K562 (cell line): ENCODE measurements at regions not wholly inside any gene's neighbourhood (a gene's known extent, or its start where the extent isn't known, plus 50 kb on each side); places are given as distances from the start of the nearest gene placed in this dataset.

Experiments
- ATAC-seq: fragments of 200-7000 bp; cut with Tn5 transposase; 3 replicates; pipeline ENCODE4 v1.9.1; 2020; ENCODE audit warnings: moderate library complexity
- BruUV-seq: library from RNA; stranded (reverse); fragments of 400-500 nt; replicated peaks from 2 replicates; lab custom pipeline; 2021; lab: Mats Ljungman, UMichigan
- CTCF ChIA-PET: fragments of 300-600 bp; formaldehyde crosslinking; extraction: SDS; loops from one replicate; lab custom pipeline; 2021; ENCODE audit warnings: low intra/inter-chr PET ratio; lab: Yijun Ruan, JAX
- POLR2A ChIA-PET: fragments of 300-600, 350-650 bp; sonication (Branson Sonifier 250); formaldehyde crosslinking; extraction: SDS; loops from one replicate; lab custom pipeline; 2021; ENCODE audit warnings: antibody characterized with exemption, inconsistent platforms; lab: Yijun Ruan, JAX
- DNase-seq, 4 experiments: peaks; one replicate each; pipeline versions ENCODE4 v3.0.0 to v3.0.0-alpha.2; 2011 to 2018; ENCODE audit warnings: low spot score in 3 of 4, mixed read lengths in 3 of 4; ENCODE audit errors: extremely low read depth in 1 of 4
- FAIRE-seq: peaks from 2 replicates; lab custom pipeline; 2011; peaks lifted over from hg19 to GRCh38; lab: Jason Lieb, UNC
- H2AFZ ChIP-seq: 2 replicates; pipeline ENCODE4 v1.6.0; 2011; ENCODE audit warnings: low read depth, low read length, control low read depth, inconsistent platforms
- H3K27ac ChIP-seq: fragments of 200-600 bp; 3 replicates; pipeline ENCODE4 v1.8.0; 2011; ENCODE audit warnings: low read depth, mild to moderate bottlenecking, control low read depth, inconsistent platforms, low read length, moderate library complexity, mixed read lengths; ENCODE audit errors: extremely low read depth
- H3K27me3 ChIP-seq, 2 experiments: fragments of 300-600 bp in 1 of 2; 2 replicates in 1 of 2; 3 replicates in 1 of 2; pipeline versions ENCODE4 v1.6.0 to v1.8.0; 2011; ENCODE audit warnings: inconsistent platforms in 2 of 2, low read length in 2 of 2, mild to moderate bottlenecking in 1 of 2, mixed read lengths in 1 of 2, moderate library complexity in 1 of 2; ENCODE audit not compliant: control insufficient read depth in 2 of 2, insufficient read depth in 2 of 2
- H3K36me3 ChIP-seq: fragments of 300-600 bp; 3 replicates; pipeline ENCODE4 v1.8.0; 2011; ENCODE audit warnings: mild to moderate bottlenecking, low read length, inconsistent platforms; ENCODE audit not compliant: control insufficient read depth, insufficient read depth
- H3K4me1 ChIP-seq, 2 experiments: fragments of 200-600 bp in 1 of 2; replicated peaks in 1 of 2; 2 replicates in 1 of 2; 3 replicates in 1 of 2; pipeline versions ENCODE4 v1.5.1 to v1.8.0; 2011; ENCODE audit warnings: inconsistent platforms in 2 of 2, low read length in 2 of 2, mild to moderate bottlenecking in 1 of 2, mixed read lengths in 1 of 2, moderate library complexity in 1 of 2; ENCODE audit not compliant: control insufficient read depth in 2 of 2, insufficient read depth in 2 of 2
- H3K4me2 ChIP-seq: 2 replicates; pipeline ENCODE4 v1.6.1; 2011; ENCODE audit warnings: low read length, control low read depth, inconsistent platforms, mixed read lengths; ENCODE audit not compliant: insufficient read depth
- H3K4me3 ChIP-seq: fragments of 200-600 bp; sonication (generic), shearing (Covaris generic); 2 replicates; pipeline ENCODE4 v1.5.1; 2016; ENCODE audit warnings: control low read depth, inconsistent platforms
- H3K79me2 ChIP-seq: fragments of 200-600 bp; 3 replicates; pipeline ENCODE4 v1.8.0; 2011; ENCODE audit warnings: low read length, inconsistent platforms; ENCODE audit not compliant: control insufficient read depth, insufficient read depth
- H3K9ac ChIP-seq, 2 experiments: 2 replicates each; pipeline versions ENCODE4 v1.6.0 to v1.6.1; 2011; ENCODE audit warnings: low read depth in 2 of 2, low read length in 2 of 2, control low read depth in 1 of 2, inconsistent platforms in 1 of 2, mild to moderate bottlenecking in 1 of 2, mixed read lengths in 1 of 2; ENCODE audit not compliant: insufficient read depth in 1 of 2
- H3K9me1 ChIP-seq: one replicate; pipeline ENCODE4 v1.6.0; 2011; ENCODE audit warnings: inconsistent platforms, mild to moderate bottlenecking, low read length, moderate library complexity; ENCODE audit not compliant: control insufficient read depth, insufficient read depth
- H3K9me3 ChIP-seq: replicated peaks from 2 replicates; pipeline ENCODE4 v1.5.1; 2011; ENCODE audit warnings: low read depth, low read length, inconsistent platforms; ENCODE audit not compliant: control insufficient read depth, insufficient read depth
- H4K20me1 ChIP-seq: replicated peaks from 2 replicates; pipeline ENCODE4 v1.6.1; 2011; ENCODE audit warnings: low read length, inconsistent platforms, mixed read lengths; ENCODE audit not compliant: control insufficient read depth, insufficient read depth
- BRCA1 ChIP-seq, 2 experiments: fragments of 450-650 bp in 1 of 2; sonication (generic) in 1 of 2; formaldehyde crosslinking in 1 of 2; IDR thresholded peaks; 2 replicates each; pipeline versions ENCODE4 v1.5.0 to v1.6.1; 2017 to 2020; ENCODE audit warnings: mild to moderate bottlenecking in 1 of 2, missing genetic modification reagents in 1 of 2
- BRD9 ChIP-seq: fragments of 450-650 bp; IDR thresholded peaks from 2 replicates; pipeline ENCODE4 v1.6.1; 2018; ENCODE audit warnings: low read depth; ENCODE audit not compliant: partially characterized antibody
- NR0B1 ChIP-seq: fragments of 450-650 bp; IDR thresholded peaks from one replicate; pipeline ENCODE4 v1.6.1; 2018; ENCODE audit warnings: mild to moderate bottlenecking, moderate library complexity; ENCODE audit not compliant: partially characterized antibody
- RBM25 ChIP-seq: fragments of 200-400 bp; formaldehyde crosslinking; IDR thresholded peaks from 2 replicates; pipeline ENCODE4 v1.6.1; 2018; ENCODE audit warnings: low read length, low read depth, moderate library complexity; ENCODE audit not compliant: severe bottlenecking
- RBM39 ChIP-seq: fragments of 200-400 bp; formaldehyde crosslinking; optimal IDR thresholded peaks from 2 replicates; pipeline ENCODE3; 2018; ENCODE audit warnings: low read depth, low read length
- TSC22D4 ChIP-seq: fragments of 450-650 bp; IDR thresholded peaks from 2 replicates; pipeline ENCODE4 v1.6.1; 2016; ENCODE audit warnings: missing genetic modification characterization, missing biosample characterization, control low read depth
- XRCC4 ChIP-seq: IDR thresholded peaks from one replicate; pipeline ENCODE4 v1.6.1; 2011; ENCODE audit not compliant: insufficient read depth, insufficient read length; ENCODE audit errors: extremely low read depth
- ZNF561 ChIP-seq: fragments of 450-650 bp; formaldehyde crosslinking; conservative IDR thresholded peaks from 2 replicates; pipeline ENCODE4 v1.4.0; 2020; ENCODE audit warnings: mild to moderate bottlenecking, moderate library complexity
- ZNF75A ChIP-seq: fragments of 450-650 bp; formaldehyde crosslinking; IDR thresholded peaks from 2 replicates; pipeline ENCODE4 v1.4.0; 2020; ENCODE audit warnings: mild to moderate bottlenecking
- ZNF77 ChIP-seq: fragments of 250-450 bp; sonication (Bioruptor Pico); IDR thresholded peaks from 2 replicates; pipeline ENCODE4 v1.5.0; 2020
- WGBS: fragments of 100-300 bp; shearing (Covaris generic); methylation state at CpG from one replicate; pipeline ENCODE4 v1.1.6; 2016; ENCODE audit warnings: low coverage, mixed read lengths; ENCODE audit not compliant: insufficient coverage; ENCODE audit errors: missing lambda C conversion rate; 5-methylcytosine and 5-hydroxymethylcytosine counted together
- in situ Hi-C: fragments of 300-500 bp; cut with MboI; formaldehyde crosslinking; loops from 4 replicates; pipeline ENCODE4 v1.15.0; 2018; ENCODE audit warnings: inconsistent platforms, mixed read lengths
- intact Hi-C: fragments of 100-400 bp; cut with micrococcal nuclease; formaldehyde crosslinking; loops from 2 replicates; pipeline ENCODE4 v1.14.2; 2022

- TF ChIP-seq TSC22D4 (tag) (no peak), RBM39 (no peak), ZNF561 (CRISPR knock-in tag) (no peak), XRCC4 (no peak), ZNF75A (CRISPR knock-in tag) (no peak)
These were observed 832.4 kb downstream of the PCDH18 start (continued) for GRCh38 chr4:136699905-136700304.

GRCh38 chr4:136691607-136692006 is 840.7 kb downstream of the PCDH18 start:
- Histone ChIP-seq H3K4me3 (no peak overlapping the region), H3K4me1 (no peaks in the 10 kb centered on the region), H3K79me2 (no peaks in the 10 kb centered on the region), H3K27ac (no peak overlapping the region), H3K27me3 (no peaks in the 10 kb centered on the region), H4K20me1 (no peaks in the 10 kb centered on the region), H2AFZ (no peak overlapping the region), H3K9ac (no peak overlapping the region), H3K9me1 (no peaks in the 10 kb centered on the region), H3K9me3 (no peaks in the 10 kb centered on the region), H3K36me3 (no peaks in the 10 kb centered on the region), H3K4me2 (no peak overlapping the region)
- WGBS = 0% methylated on average over 3 of the region's 3 CpGs
- no TSS peak for BruUV-seq
- POLR2A ChIA-PET = no interaction called here
- DNase-seq (no peak), FAIRE-seq (no peak), ATAC-seq (no peak)
- no peak for TF ChIP-seq BRD9
- TF ChIP-seq RBM39 = no peak
- no peak for TF ChIP-seq NR0B1
- TF ChIP-seq RBM25 = no peak
- no peak for TF ChIP-seq ZNF77
- no peak for TF ChIP-seq BRCA1 (IDR thresholded peaks at IDR 0.05)
- TF ChIP-seq BRCA1 (CRISPR knock-in tag; IDR thresholded peaks at IDR 0.05) = no peak
- intact Hi-C loops = no loop called here
- CTCF ChIA-PET = no interaction called here
- in situ Hi-C loops = no loop called here
